ENCODE measurements at regions not wholly inside any gene's neighbourhood (a gene's known extent, or its start where the extent isn't known, plus 50 kb on each side); places are given as distances from the start of the nearest gene placed in this dataset.

DNA sequence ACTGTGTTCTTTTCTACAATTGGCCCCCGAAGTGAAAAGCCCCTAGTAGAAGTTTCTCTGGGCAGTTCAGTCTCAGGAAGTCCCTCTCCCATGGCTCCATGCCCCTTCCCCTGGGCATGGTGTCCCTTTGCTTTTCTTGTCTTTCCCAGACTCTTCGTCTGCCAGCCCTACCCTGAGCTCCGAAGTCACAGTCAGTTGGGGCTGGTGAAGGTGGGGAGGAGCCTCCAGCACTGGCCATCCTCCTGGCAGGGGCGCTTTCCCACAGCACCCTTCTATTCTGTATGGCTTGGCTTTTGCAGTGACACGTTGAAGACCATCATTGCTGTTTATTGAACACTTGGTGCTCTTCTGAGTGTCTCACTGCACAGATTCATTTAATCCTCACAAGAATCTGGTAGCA, 195.1 kb upstream of the CADM1 start:
- peaks cover 6% of the 10 kb centered on the region for H3K9me3 Mint-ChIP-seq
- DNase-seq (ENCODE audit: extremely low spot score, unreplicated experiment) = no peak
- TF ChIP-seq, protein P1, sequence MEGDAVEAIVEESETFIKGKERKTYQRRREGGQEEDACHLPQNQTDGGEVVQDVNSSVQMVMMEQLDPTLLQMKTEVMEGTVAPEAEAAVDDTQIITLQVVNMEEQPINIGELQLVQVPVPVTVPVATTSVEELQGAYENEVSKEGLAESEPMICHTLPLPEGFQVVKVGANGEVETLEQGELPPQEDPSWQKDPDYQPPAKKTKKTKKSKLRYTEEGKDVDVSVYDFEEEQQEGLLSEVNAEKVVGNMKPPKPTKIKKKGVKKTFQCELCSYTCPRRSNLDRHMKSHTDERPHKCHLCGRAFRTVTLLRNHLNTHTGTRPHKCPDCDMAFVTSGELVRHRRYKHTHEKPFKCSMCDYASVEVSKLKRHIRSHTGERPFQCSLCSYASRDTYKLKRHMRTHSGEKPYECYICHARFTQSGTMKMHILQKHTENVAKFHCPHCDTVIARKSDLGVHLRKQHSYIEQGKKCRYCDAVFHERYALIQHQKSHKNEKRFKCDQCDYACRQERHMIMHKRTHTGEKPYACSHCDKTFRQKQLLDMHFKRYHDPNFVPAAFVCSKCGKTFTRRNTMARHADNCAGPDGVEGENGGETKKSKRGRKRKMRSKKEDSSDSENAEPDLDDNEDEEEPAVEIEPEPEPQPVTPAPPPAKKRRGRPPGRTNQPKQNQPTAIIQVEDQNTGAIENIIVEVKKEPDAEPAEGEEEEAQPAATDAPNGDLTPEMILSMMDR (conservative IDR thresholded peaks at IDR 0.05) = no peak
- peaks cover under 1% of the 10 kb centered on the region for H3K36me3 Mint-ChIP-seq
- no peak overlapping the region for H3K27ac Mint-ChIP-seq
- H3K4me1 Mint-ChIP-seq (ENCODE audit: unreplicated experiment) = peaks cover 58% of the 10 kb centered on the region
- peaks cover 3% of the 10 kb centered on the region for H3K27me3 Mint-ChIP-seq
- H3K4me3 Mint-ChIP-seq = no peak overlapping the region

GRCh38 chr11:115698243-115698642, 194.0 kb upstream of the CADM1 start:
- Mint-ChIP-seq H3K36me3 (no peaks in the 10 kb centered on the region), H3K4me3 (no peak overlapping the region), H3K4me1 (ENCODE audit: unreplicated experiment) (peaks cover 58% of the 10 kb centered on the region), H3K9me3 (peaks cover 4% of the 10 kb centered on the region), H3K27ac (no peak overlapping the region), H3K27me3 (peaks cover 3% of the 10 kb centered on the region)
- TF ChIP-seq, protein P1 (conservative IDR thresholded peaks at IDR 0.05) = no peak
- no peak for DNase-seq (ENCODE audit: extremely low spot score, unreplicated experiment)

DNA sequence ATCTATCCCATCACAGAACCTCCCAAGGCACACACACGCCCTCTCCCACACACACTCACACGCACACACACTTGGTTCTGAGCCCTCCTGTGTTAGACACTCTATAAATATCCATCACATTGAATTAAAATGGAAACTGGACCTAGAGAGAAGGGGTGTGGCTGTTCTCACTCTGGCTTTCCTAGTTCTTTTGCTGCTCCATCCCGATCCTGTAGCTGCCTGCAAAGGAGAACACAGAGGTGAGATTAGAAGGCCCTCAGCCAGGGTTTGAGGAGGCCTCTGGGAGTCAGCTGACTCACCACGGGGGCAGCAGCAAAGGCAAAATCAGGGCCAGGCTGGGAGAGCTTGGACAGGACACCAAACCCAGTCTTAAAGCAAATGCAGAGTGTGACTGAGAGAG, 192.3 kb upstream of the CADM1 start:
- Mint-ChIP-seq H3K4me3 (peak overlapping the region; percentile 6), H3K36me3 (no peaks in the 10 kb centered on the region), H3K9me3 (no peaks in the 10 kb centered on the region), H3K27ac (no peak overlapping the region), H3K27me3 (peaks cover 3% of the 10 kb centered on the region), H3K4me1 (ENCODE audit: unreplicated experiment) (peaks cover 48% of the 10 kb centered on the region)
- TF ChIP-seq, protein P1 (conservative IDR thresholded peaks at IDR 0.05) = no peak
- no peak for DNase-seq (ENCODE audit: extremely low spot score, unreplicated experiment)

GRCh38 chr11:115695677-115696364, 191.6 kb upstream of the CADM1 start:
- Mint-ChIP-seq H3K27ac (no peak overlapping the region), H3K36me3 (no peaks in the 10 kb centered on the region), H3K9me3 (no peaks in the 10 kb centered on the region), H3K4me1 (ENCODE audit: unreplicated experiment) (peaks cover 44% of the 10 kb centered on the region), H3K4me3 (no peak overlapping the region), H3K27me3 (peaks cover 3% of the 10 kb centered on the region)
- TF ChIP-seq, protein P1 (conservative IDR thresholded peaks at IDR 0.05) = no peak
- no peak for DNase-seq (ENCODE audit: extremely low spot score, unreplicated experiment)

DNA sequence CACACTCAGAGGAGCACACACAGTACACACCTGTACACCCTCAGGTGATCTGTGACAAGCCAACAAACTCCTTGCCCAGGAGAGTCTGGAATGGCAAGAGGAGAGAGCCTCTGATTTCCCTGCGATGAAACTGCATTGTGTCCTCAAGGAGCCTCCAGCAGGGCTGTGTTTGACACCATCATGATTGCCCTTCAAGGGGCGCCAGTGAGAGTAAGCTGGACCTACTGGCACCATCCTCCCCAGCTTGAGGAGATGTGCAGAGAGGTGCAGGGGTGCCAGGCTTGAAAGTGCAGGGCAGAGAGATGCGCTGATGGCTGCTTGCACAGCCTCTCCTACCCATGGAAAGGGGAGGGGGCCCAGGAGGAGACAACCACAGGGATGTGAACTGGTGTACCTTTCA, 188.8 kb upstream of the CADM1 start:
- H3K4me1 Mint-ChIP-seq (ENCODE audit: unreplicated experiment) = peaks cover 27% of the 10 kb centered on the region
- H3K27ac Mint-ChIP-seq = no peak overlapping the region
- H3K27me3 Mint-ChIP-seq = peaks cover 20% of the 10 kb centered on the region
- H3K36me3 Mint-ChIP-seq = no peaks in the 10 kb centered on the region
- no peaks in the 10 kb centered on the region for H3K9me3 Mint-ChIP-seq
- TF ChIP-seq, protein P1 (conservative IDR thresholded peaks at IDR 0.05) = no peak
- DNase-seq (ENCODE audit: extremely low spot score, unreplicated experiment) = no peak
- H3K4me3 Mint-ChIP-seq = no peak overlapping the region

All from type B pancreatic cell (in vitro differentiated cells).